Endothelial cell of umbilical vein (primary cell): ENCODE measurements at regions not wholly inside any gene's neighbourhood (a gene's known extent, or its start where the extent isn't known, plus 50 kb on each side); places are given as distances from the start of the nearest gene placed in this dataset.
"Not testable (repeated sequence)": the region's sequence is repeated elsewhere in the genome, so short reads cannot be mapped to it uniquely, and the experiment has no call there.

ENCODE experiments used
- CTCF ChIP-seq, 2 donors: IDR thresholded peaks; 1 replicate in 1 of 2; 2 replicates in 1 of 2; pipeline ENCODE4 v1.5.1; 2011; ENCODE audit warnings: low read length in 2 of 2, mild to moderate bottlenecking in 2 of 2, moderate library complexity in 2 of 2, control low read depth in 1 of 2, inconsistent platforms in 1 of 2, low read depth in 1 of 2; ENCODE audit not compliant: insufficient read depth in 1 of 2; ENCODE audit errors: extremely low read depth in 1 of 2
- EZH2 ChIP-seq: IDR thresholded peaks from 2 replicates; pipeline ENCODE4 v1.6.1; 2012; ENCODE audit warnings: borderline replicate concordance, low read depth, mild to moderate bottlenecking, moderate library complexity, low read length, inconsistent platforms; ENCODE audit not compliant: severe bottlenecking
- FOS ChIP-seq: IDR thresholded peaks from 2 replicates; pipeline ENCODE4 v1.6.1; 2011; ENCODE audit warnings: mild to moderate bottlenecking, low read length, moderate library complexity, borderline replicate concordance; ENCODE audit not compliant: insufficient read depth
- GATA2 ChIP-seq: IDR thresholded peaks from 2 replicates; pipeline ENCODE4 v1.7.0; 2011; ENCODE audit warnings: low read depth, mild to moderate bottlenecking, moderate library complexity, mixed read lengths, low read length; ENCODE audit not compliant: insufficient read length, insufficient read depth
- JUN ChIP-seq: IDR thresholded peaks from 2 replicates; pipeline ENCODE4 v1.6.1; 2011; ENCODE audit warnings: borderline replicate concordance, low read depth; ENCODE audit not compliant: insufficient read length, insufficient read depth
- MAX ChIP-seq: IDR thresholded peaks from 2 replicates; pipeline ENCODE4 v1.6.1; 2011; ENCODE audit not compliant: insufficient read depth, insufficient read length
- MYC ChIP-seq: IDR thresholded peaks from one replicate; pipeline ENCODE4 v1.6.1; 2011; ENCODE audit warnings: mild to moderate bottlenecking, low read depth, low read length
- POLR2A ChIP-seq: IDR thresholded peaks from 2 replicates; pipeline ENCODE4 v1.6.1; 2012; ENCODE audit warnings: low read depth, mild to moderate bottlenecking, control low read depth, low read length
- POLR2AphosphoS5 ChIP-seq: IDR thresholded peaks from 2 replicates; pipeline ENCODE4 v1.6.1; 2012; ENCODE audit warnings: low read depth, mild to moderate bottlenecking, control low read depth, low read length, moderate library complexity; ENCODE audit not compliant: insufficient read depth

- not testable (repeated sequence) for TF ChIP-seq EZH2; CTCF (IDR thresholded peaks at IDR 0.05; ENCODE audit: extremely low read depth in 1 of 2, insufficient read depth in 1 of 2, low read depth in 1 of 2, low read length in 2 of 2); POLR2A; JUN; POLR2AphosphoS5; MAX; GATA2; MYC; FOS
Measured at GRCh38 chr15:20021351-20021750, 520.2 kb downstream of the GOLGA6L6 start.
